Panc1 (cell line): ENCODE measurements at regions not wholly inside any gene's neighbourhood (a gene's known extent, or its start where the extent isn't known, plus 50 kb on each side); places are given as distances from the start of the nearest gene placed in this dataset.

ENCODE experiments used
- ATAC-seq: fragments of 200-7000 bp; cut with Tn5 transposase; 2 replicates; pipeline ENCODE4 v1.9.1; 2020; ENCODE audit warnings: mild to moderate bottlenecking, moderate library complexity
- BruUV-seq: library from RNA; stranded (reverse); fragments of 400-500 nt; replicated peaks from 2 replicates; lab custom pipeline; 2021; lab: Mats Ljungman, UMichigan
- CTCF ChIA-PET: fragments of 300-600 bp; sonication (Branson Sonifier 250); formaldehyde crosslinking; loops from one replicate; lab custom pipeline; 2022; ENCODE audit warnings: antibody characterized with exemption; lab: Charles Lee
- POLR2A ChIA-PET: fragments of 300-600 bp; sonication (Branson Sonifier 250); formaldehyde crosslinking; loops from one replicate; lab custom pipeline; 2022; ENCODE audit warnings: antibody characterized with exemption; lab: Charles Lee
- DNase-seq: peaks from one replicate; pipeline ENCODE4 v3.0.0-alpha.2; 2010; ENCODE audit warnings: low read depth, low spot score
- H3K27ac ChIP-seq: 2 replicates; pipeline ENCODE4 v1.5.1; 2011; ENCODE audit warnings: mild to moderate bottlenecking, low read length, inconsistent platforms
- H3K27me3 ChIP-seq: fragments of 200-500 bp; sonication (Bioruptor generic); 2 replicates; pipeline ENCODE4 v1.6.0; 2014; ENCODE audit warnings: low read length, inconsistent platforms; ENCODE audit not compliant: control insufficient read depth, insufficient read depth
- H3K36me3 ChIP-seq: fragments of 200-500 bp; sonication (Bioruptor generic); 2 replicates; pipeline ENCODE4 v1.5.1; 2014; ENCODE audit warnings: inconsistent platforms, mild to moderate bottlenecking, low read length, moderate library complexity; ENCODE audit not compliant: control insufficient read depth, insufficient read depth
- H3K4me1 ChIP-seq: 2 replicates; pipeline ENCODE4 v1.5.1; 2011; ENCODE audit warnings: inconsistent platforms, mild to moderate bottlenecking, low read length, moderate library complexity; ENCODE audit not compliant: control insufficient read depth, insufficient read depth
- H3K4me3 ChIP-seq, 2 experiments: 2 replicates each; pipeline ENCODE4 v1.5.1; 2011 to 2012; ENCODE audit warnings: low read depth in 2 of 2, low read length in 2 of 2, mild to moderate bottlenecking in 2 of 2, inconsistent platforms in 1 of 2, moderate library complexity in 1 of 2
- H3K9me3 ChIP-seq: fragments of 200-500 bp; sonication (Bioruptor generic); 2 replicates; pipeline ENCODE4 v1.5.1; 2014; ENCODE audit warnings: low read depth, mild to moderate bottlenecking, inconsistent platforms, low read length, moderate library complexity; ENCODE audit not compliant: control insufficient read depth, insufficient read depth
- POLR2AphosphoS5 ChIP-seq: IDR thresholded peaks from 2 replicates; pipeline ENCODE4 v1.6.1; 2012; ENCODE audit warnings: mild to moderate bottlenecking, low read depth, low read length, moderate library complexity
- SIN3A ChIP-seq: IDR thresholded peaks from 2 replicates; pipeline ENCODE4 v1.6.1; 2012; ENCODE audit warnings: low read depth, mild to moderate bottlenecking, low read length, moderate library complexity, borderline replicate concordance; ENCODE audit not compliant: insufficient read depth
- TCF7L2 ChIP-seq: IDR thresholded peaks from 2 replicates; pipeline ENCODE4 v1.6.1; 2011; ENCODE audit warnings: mild to moderate bottlenecking, low read depth, low read length, inconsistent platforms
- in situ Hi-C: cut with HindIII; loops from 2 replicates; pipeline ENCODE4 v1.10.0; 2016; ENCODE audit warnings: low sequenced_read_pairs, low pct_unique_long_range_greater_than_20kb
- intact Hi-C: fragments of 100-400 bp; cut with micrococcal nuclease; formaldehyde crosslinking; loops from one replicate; pipeline ENCODE4 v1.10.0; 2022; ENCODE audit not compliant: unreplicated experiment
- TF ChIP-seq, protein P1 (sequence below): fragments of 450-650 bp; IDR thresholded peaks from 2 replicates; pipeline ENCODE4 v1.5.1; 2017; ENCODE audit warnings: mild to moderate bottlenecking
- TF ChIP-seq, protein P2 (sequence below), 2 experiments: IDR thresholded peaks; 2 replicates each; pipeline ENCODE4 v1.6.1; 2011 to 2012; ENCODE audit warnings: low read depth in 2 of 2, control low read depth in 1 of 2, low read length in 1 of 2, mild to moderate bottlenecking in 1 of 2, moderate library complexity in 1 of 2; ENCODE audit not compliant: insufficient read depth in 1 of 2

- Histone ChIP-seq H3K4me3 (no peak overlapping the region), H3K4me1 (no peaks in the 10 kb centered on the region), H3K27me3 (no peaks in the 10 kb centered on the region), H3K36me3 (no peaks in the 10 kb centered on the region), H3K9me3 (no peaks in the 10 kb centered on the region), H3K27ac (no peak overlapping the region)
- TF ChIP-seq, protein P1, sequence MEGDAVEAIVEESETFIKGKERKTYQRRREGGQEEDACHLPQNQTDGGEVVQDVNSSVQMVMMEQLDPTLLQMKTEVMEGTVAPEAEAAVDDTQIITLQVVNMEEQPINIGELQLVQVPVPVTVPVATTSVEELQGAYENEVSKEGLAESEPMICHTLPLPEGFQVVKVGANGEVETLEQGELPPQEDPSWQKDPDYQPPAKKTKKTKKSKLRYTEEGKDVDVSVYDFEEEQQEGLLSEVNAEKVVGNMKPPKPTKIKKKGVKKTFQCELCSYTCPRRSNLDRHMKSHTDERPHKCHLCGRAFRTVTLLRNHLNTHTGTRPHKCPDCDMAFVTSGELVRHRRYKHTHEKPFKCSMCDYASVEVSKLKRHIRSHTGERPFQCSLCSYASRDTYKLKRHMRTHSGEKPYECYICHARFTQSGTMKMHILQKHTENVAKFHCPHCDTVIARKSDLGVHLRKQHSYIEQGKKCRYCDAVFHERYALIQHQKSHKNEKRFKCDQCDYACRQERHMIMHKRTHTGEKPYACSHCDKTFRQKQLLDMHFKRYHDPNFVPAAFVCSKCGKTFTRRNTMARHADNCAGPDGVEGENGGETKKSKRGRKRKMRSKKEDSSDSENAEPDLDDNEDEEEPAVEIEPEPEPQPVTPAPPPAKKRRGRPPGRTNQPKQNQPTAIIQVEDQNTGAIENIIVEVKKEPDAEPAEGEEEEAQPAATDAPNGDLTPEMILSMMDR = no peak
- TF ChIP-seq SIN3A (no peak), TCF7L2 (no peak), POLR2AphosphoS5 (no peak)
- TF ChIP-seq, protein P2, sequence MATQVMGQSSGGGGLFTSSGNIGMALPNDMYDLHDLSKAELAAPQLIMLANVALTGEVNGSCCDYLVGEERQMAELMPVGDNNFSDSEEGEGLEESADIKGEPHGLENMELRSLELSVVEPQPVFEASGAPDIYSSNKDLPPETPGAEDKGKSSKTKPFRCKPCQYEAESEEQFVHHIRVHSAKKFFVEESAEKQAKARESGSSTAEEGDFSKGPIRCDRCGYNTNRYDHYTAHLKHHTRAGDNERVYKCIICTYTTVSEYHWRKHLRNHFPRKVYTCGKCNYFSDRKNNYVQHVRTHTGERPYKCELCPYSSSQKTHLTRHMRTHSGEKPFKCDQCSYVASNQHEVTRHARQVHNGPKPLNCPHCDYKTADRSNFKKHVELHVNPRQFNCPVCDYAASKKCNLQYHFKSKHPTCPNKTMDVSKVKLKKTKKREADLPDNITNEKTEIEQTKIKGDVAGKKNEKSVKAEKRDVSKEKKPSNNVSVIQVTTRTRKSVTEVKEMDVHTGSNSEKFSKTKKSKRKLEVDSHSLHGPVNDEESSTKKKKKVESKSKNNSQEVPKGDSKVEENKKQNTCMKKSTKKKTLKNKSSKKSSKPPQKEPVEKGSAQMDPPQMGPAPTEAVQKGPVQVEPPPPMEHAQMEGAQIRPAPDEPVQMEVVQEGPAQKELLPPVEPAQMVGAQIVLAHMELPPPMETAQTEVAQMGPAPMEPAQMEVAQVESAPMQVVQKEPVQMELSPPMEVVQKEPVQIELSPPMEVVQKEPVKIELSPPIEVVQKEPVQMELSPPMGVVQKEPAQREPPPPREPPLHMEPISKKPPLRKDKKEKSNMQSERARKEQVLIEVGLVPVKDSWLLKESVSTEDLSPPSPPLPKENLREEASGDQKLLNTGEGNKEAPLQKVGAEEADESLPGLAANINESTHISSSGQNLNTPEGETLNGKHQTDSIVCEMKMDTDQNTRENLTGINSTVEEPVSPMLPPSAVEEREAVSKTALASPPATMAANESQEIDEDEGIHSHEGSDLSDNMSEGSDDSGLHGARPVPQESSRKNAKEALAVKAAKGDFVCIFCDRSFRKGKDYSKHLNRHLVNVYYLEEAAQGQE (IDR thresholded peaks at IDR 0.05; ENCODE audit: insufficient read depth in 1 of 2, low read depth in 2 of 2, low read length in 1 of 2) = no peak
- ChIA-PET CTCF (no interaction called here), POLR2A (no interaction called here)
- DNase-seq (no peak), ATAC-seq (no peak)
- BruUV-seq = no TSS peak
- intact Hi-C loops (no loop called here), in situ Hi-C loops (no loop called here)
Measured at GRCh38 chr4:87746001-87746400, 53.4 kb upstream of the IBSP start.
